Fibroblast of the aortic adventitia (primary cell): ENCODE measurements at regions not wholly inside any gene's neighbourhood (a gene's known extent, or its start where the extent isn't known, plus 50 kb on each side); places are given as distances from the start of the nearest gene placed in this dataset.

Experiments used
- DNase-seq: peaks from one replicate; pipeline ENCODE4 v3.0.0-alpha.2; 2010; ENCODE audit warnings: low read depth
- H3K4me3 ChIP-seq: 2 replicates; pipeline ENCODE4 v1.5.1; 2011; ENCODE audit warnings: low read depth, mild to moderate bottlenecking, control low read depth, low read length, moderate library complexity
- TF ChIP-seq, protein P1 (sequence below): IDR thresholded peaks from 2 replicates; pipeline ENCODE4 v1.5.1; 2011; ENCODE audit warnings: mild to moderate bottlenecking, low read length, control low read depth, inconsistent platforms; ENCODE audit not compliant: insufficient read depth

DNA sequence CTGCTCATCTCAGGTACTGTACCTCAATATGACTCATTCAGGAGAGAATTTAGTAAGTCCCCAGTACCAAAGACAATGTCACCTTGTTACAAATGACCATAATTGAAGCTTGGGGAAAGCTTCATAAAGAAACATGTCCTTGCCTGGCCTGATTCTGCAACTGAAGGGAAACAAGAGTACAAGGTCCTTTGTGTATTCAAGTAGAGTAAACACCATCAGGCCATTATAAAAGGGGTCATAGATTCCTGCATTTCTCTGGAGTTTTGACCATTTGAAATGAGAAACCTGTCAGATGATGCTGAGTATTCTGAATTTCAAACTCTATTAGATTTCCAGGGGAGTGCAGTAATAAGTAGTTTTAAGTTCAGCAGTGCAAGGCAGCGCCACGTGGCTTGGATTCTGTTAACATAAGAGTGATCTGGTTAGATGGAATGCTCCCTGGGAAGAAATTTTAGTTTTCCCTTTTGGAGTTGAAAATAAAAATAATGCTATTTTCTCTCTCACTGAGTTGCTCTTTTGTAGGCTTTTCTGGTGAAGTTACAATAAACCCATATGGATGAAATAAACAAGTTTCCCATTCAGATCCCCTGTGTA, 1054.3 kb downstream of the EPHA7 start:
- no peak overlapping the region for H3K4me3 ChIP-seq
- TF ChIP-seq, protein P1, sequence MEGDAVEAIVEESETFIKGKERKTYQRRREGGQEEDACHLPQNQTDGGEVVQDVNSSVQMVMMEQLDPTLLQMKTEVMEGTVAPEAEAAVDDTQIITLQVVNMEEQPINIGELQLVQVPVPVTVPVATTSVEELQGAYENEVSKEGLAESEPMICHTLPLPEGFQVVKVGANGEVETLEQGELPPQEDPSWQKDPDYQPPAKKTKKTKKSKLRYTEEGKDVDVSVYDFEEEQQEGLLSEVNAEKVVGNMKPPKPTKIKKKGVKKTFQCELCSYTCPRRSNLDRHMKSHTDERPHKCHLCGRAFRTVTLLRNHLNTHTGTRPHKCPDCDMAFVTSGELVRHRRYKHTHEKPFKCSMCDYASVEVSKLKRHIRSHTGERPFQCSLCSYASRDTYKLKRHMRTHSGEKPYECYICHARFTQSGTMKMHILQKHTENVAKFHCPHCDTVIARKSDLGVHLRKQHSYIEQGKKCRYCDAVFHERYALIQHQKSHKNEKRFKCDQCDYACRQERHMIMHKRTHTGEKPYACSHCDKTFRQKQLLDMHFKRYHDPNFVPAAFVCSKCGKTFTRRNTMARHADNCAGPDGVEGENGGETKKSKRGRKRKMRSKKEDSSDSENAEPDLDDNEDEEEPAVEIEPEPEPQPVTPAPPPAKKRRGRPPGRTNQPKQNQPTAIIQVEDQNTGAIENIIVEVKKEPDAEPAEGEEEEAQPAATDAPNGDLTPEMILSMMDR, result no peak
- DNase-seq, result no peak

- DNase-seq, result no peak
- no peak overlapping the region for H3K4me3 ChIP-seq
- TF ChIP-seq, protein P1, result no peak
Measured at GRCh38 chr6:92363111-92363510, 1056.2 kb downstream of the EPHA7 start.

GRCh38 chr6:92362404-92362803, 1057.0 kb downstream of the EPHA7 start:
- TF ChIP-seq, protein P1, result no peak
- no peak for DNase-seq
- no peak overlapping the region for H3K4me3 ChIP-seq

GRCh38 chr6:92361990-92362389, 1057.4 kb downstream of the EPHA7 start:
- no peak for DNase-seq
- TF ChIP-seq, protein P1, result no peak

DNA sequence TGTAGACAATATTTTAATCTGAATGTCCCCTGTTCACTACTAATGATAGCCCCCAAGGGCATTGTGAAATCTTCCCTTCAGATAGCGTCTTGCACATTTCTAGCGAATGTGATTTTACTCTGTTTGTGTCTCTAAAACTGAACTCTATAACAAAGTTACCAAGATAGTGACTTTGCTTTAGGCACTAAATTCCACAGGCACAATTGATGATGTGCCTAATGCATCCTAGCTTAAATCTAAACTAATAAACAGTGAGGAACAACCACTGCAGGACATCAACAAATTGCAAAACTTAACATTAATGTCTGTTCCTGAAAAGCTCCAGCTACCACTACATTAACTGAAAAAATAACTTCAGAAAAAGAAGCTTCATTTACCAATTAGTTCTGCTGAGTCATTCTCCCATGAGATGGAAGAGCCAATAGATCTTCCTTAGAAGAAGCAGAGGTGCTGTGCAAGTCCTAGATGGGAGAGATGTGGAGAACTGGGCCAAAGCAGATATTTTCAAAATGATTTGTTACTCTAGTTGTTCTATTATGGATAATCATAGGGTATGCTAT, 1065.0 kb downstream of the EPHA7 start:
- H3K4me3 ChIP-seq, result no peak overlapping the region
- TF ChIP-seq, protein P1, result no peak
- no peak for DNase-seq

More at GRCh38 chr6:92361990-92362389, 1057.4 kb downstream of the EPHA7 start:
- H3K4me3 ChIP-seq, result no peak overlapping the region

DNA sequence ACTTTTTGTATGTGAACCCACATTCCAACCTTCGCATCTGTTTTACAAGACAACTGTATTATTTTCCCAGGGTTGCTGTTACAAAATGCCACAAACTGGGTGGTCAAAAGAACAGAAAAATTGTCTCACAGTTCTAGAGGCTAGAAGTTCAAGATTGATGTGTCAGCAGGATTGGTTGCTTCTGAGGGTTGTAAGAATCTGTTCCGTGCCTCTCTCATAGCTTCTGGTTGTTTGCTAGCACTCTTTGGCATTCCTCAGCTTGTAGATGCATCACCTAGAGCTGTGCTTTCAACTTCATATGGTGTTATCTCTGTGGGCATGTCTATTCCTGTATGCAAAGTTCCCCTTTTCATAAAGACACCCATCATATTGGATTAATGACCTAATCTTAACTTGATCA, 1067.2 kb downstream of the EPHA7 start:
- no peak overlapping the region for H3K4me3 ChIP-seq
- TF ChIP-seq, protein P1, result no peak
- no peak for DNase-seq

DNA sequence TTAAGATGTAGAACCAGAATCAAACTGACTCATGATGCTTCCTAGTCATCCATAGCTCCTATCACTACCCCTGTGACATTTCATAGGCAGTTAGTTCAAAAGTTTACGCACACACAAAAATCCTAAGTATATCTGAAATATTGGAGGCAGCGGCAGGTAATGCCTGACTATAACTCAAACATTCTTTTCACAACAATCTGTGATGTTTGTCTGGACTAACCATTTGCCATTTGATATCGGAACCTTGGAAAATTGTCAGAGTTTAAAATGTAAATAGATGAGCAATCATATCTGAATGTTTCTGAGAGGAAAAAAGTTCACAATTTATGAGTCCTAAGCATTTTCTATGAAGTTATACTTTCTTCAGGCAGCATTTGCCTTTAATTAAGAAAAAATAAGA, 1078.2 kb downstream of the EPHA7 start:
- TF ChIP-seq, protein P1, result no peak
- DNase-seq, result no peak
- H3K4me3 ChIP-seq, result no peak overlapping the region
